Left ventricle myocardium superior (tissue), 1 donor: ENCODE measurements at regions not wholly inside any gene's neighbourhood (a gene's known extent, or its start where the extent isn't known, plus 50 kb on each side); places are given as distances from the start of the nearest gene placed in this dataset.

ENCODE experiments used
- ATAC-seq: fragments of 200-7000 bp; cut with Tn5 transposase; one replicate; pipeline ENCODE4 v1.9.1; 2020; ENCODE audit warnings: mild to moderate bottlenecking, moderate library complexity
- DNase-seq: peaks from one replicate; pipeline ENCODE4 v3.0.0-alpha.2; 2020
- intact Hi-C: fragments of 100-400 bp; cut with micrococcal nuclease; formaldehyde crosslinking; loops from one replicate; pipeline ENCODE4 v1.11.0; 2022
- donor health status: DM: no; HTN: yes; CAD: no; lungs with severe emphysema.

- ATAC-seq (no peak), DNase-seq (no peak)
- intact Hi-C loops = no loop called here
These were observed 163.4 kb upstream of the ERCC4 start for GRCh38 chr16:13756411-13757140.

GRCh38 chr16:13766334-13766733 is 153.6 kb upstream of the ERCC4 start:
- intact Hi-C loops = no loop called here
- DNase-seq (no peak), ATAC-seq (no peak)

GRCh38 chr16:13767215-13767614 is 152.7 kb upstream of the ERCC4 start:
- intact Hi-C loops = no loop called here
- DNase-seq (no peak), ATAC-seq (peak; percentile 27)

GRCh38 chr16:13768471-13768870 is 151.5 kb upstream of the ERCC4 start:
- intact Hi-C loops = no loop called here
- ATAC-seq = no peak
- DNase-seq = no peak

- intact Hi-C loops = no loop called here
- ATAC-seq (no peak), DNase-seq (no peak)
These were observed 149.5 kb upstream of the ERCC4 start for GRCh38 chr16:13770436-13770835.

- ATAC-seq (no peak), DNase-seq (no peak)
- intact Hi-C loops = no loop called here
These were observed 147.2 kb upstream of the ERCC4 start for GRCh38 chr16:13772782-13773181.

GRCh38 chr16:13779676-13780075 is 140.3 kb upstream of the ERCC4 start:
- intact Hi-C loops = no loop called here
- DNase-seq (no peak), ATAC-seq (no peak)

- DNase-seq (no peak), ATAC-seq (peak; percentile 14)
- intact Hi-C loops = no loop called here
These were observed 139.4 kb upstream of the ERCC4 start for GRCh38 chr16:13780406-13781168.

GRCh38 chr16:13781169-13781564 is 138.8 kb upstream of the ERCC4 start:
- intact Hi-C loops = no loop called here
- ATAC-seq = no peak
- no peak for DNase-seq

GRCh38 chr16:13781575-13782338 is 138.2 kb upstream of the ERCC4 start:
- DNase-seq = no peak
- intact Hi-C loops = no loop called here
- peak; percentile 96 for ATAC-seq

- DNase-seq (no peak), ATAC-seq (no peak)
- intact Hi-C loops = no loop called here
These were observed 128.9 kb upstream of the ERCC4 start for GRCh38 chr16:13791095-13791494.

- intact Hi-C loops = no loop called here
- DNase-seq (peak; percentile 30), ATAC-seq (peak; percentile 83)
These were observed 126.0 kb upstream of the ERCC4 start for GRCh38 chr16:13793841-13794409.

- intact Hi-C loops = no loop called here
- DNase-seq = no peak
- ATAC-seq = peak; percentile 95
These were observed 124.8 kb upstream of the ERCC4 start for GRCh38 chr16:13795131-13795530.

- DNase-seq (no peak), ATAC-seq (no peak)
- intact Hi-C loops = no loop called here
These were observed 122.2 kb upstream of the ERCC4 start for GRCh38 chr16:13797718-13798117.

GRCh38 chr16:13798211-13798610 is 121.7 kb upstream of the ERCC4 start:
- intact Hi-C loops = no loop called here
- DNase-seq = no peak
- no peak for ATAC-seq

- DNase-seq = no peak
- ATAC-seq = no peak
- intact Hi-C loops = no loop called here
These were observed 116.0 kb upstream of the ERCC4 start for GRCh38 chr16:13803974-13804373.

- ATAC-seq (no peak), DNase-seq (no peak)
- intact Hi-C loops = no loop called here
These were observed 114.0 kb upstream of the ERCC4 start for GRCh38 chr16:13805951-13806350.

- ATAC-seq (no peak), DNase-seq (no peak)
- intact Hi-C loops = no loop called here
These were observed 113.3 kb upstream of the ERCC4 start for GRCh38 chr16:13806671-13807070.

GRCh38 chr16:13808102-13808501 is 111.9 kb upstream of the ERCC4 start:
- intact Hi-C loops = no loop called here
- ATAC-seq (no peak), DNase-seq (no peak)

- ATAC-seq = no peak
These were observed 110.2 kb upstream of the ERCC4 start for GRCh38 chr16:13809765-13810164.

More at GRCh38 chr16:13809765-13810164, 110.2 kb upstream of the ERCC4 start:
- DNase-seq = no peak
- intact Hi-C loops = no loop called here
